Kasumi-1 (cell line): ENCODE measurements at regions not wholly inside any gene's neighbourhood (a gene's known extent, or its start where the extent isn't known, plus 50 kb on each side); places are given as distances from the start of the nearest gene placed in this dataset.
"Not testable (repeated sequence)": the region's sequence is repeated elsewhere in the genome, so short reads cannot be mapped to it uniquely, and the experiment has no call there.

Experiments
- DNase-seq, 2 experiments: peaks; one replicate each; lab custom pipeline; 2025; lab: John Stamatoyannopoulos, UW

DNA sequence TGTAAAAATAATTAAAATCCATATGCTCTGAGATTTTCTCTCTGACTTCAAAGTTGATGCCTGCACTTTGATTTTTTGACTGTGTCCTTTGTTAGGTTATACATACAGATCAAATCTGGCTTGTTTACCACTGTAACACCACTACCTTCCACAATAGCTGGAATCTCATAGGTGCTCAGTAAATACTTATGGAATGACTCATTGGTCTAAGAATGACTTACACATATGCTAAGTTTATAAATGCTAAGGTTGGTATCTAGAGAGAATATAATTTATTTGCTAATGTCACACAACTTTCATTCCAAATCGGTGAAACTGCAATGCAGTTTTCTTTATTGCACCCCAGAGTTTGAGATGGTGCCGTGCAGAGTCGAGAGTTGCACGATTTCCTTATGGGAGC is 578.5 kb downstream of the SH2D4B start:
- DNase-seq, result no peak

DNA sequence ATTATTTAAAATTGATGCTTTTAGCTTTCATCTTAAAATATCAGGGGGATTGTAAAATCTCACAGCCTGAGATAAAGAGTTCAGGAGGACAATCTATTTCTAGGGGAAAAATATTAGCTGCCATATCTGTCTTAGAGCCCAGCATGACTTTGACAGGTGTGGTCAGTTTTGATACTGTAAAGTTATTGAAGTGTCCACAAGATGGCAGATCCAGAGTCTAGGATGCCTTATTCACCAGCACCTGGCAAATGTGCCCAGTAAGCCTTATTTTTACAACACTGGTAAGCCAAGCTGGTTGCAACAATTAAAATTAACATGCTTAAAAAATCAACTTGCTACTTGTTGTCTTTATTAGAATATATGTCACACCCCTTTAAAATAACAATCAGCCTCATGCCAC is 579.3 kb downstream of the SH2D4B start:
- DNase-seq, result no peak

DNA sequence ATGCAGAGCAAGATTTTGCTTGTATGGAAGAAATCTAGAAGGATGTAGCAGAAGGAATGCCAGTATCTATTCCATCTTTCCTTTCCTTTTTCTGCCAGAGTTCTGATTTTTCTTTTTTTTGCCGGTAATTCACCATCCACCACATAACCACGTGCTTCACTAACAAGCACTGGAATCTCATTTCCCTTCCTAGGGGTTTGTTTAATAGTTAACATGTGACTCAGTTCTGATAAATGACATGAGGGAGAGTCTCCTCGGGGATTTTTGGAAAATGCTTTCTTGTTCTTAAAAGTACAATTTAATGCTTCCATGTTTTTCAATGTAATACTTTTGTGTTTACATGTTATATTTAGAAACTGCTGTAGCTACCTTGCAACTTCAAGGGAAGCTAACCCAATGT is 590.2 kb downstream of the SH2D4B start:
- no peak for DNase-seq

DNA sequence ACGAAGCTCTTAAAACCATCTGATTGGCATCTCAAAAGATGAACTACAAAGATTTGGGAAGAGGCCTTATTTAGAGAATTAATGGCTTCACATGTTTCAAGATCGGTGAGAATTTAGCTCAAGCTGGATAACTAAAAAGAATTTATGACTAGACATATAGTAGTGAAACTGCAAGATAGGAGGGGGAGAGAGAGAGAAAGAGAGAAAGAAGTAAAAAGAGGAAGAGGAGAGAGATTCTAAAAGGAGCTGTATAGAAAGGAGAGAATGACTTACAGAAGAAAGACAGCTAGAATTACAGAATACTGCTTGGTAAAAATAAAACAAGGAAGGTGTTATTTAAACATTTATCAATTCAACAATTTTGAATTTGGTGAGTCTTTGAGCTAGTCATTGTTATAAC is 592.3 kb downstream of the SH2D4B start:
- no peak for DNase-seq

DNA sequence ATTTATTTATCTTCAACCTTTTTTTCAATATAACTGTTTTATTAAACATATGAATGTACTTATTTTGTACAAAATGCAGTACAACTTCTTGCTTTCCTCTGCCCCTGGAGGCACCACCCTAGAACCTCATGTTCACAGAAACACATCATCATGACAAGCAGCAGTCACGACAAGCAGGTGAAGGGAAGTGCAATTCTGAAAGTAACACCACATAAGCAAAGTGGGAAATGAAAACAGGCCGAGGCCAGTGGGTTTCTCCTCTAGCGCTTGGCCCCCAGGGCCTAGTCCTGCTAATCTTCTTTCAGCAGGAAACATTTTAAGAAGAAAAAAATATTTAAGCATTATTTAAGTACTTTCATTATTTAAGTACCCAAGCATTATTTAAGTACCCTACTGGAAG is 598.1 kb downstream of the SH2D4B start:
- DNase-seq, result no peak

DNA sequence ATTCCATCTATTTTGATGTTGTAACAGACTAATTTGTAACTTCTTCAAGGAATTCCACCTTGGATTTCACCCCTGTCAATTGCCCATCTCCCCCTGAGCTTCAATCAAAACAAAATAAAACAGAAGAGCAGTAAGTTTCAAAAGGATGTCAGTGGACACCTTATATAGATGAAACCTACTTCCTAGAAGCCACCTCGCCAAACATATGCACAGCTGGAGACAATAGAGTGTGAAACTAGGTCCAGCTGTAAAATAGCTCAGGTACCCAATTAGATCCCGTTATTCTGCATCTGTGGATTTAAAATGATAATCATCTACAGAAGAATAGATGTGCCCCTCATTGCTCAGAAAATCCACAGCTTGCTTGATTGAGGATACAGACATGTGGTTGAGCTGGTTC is 598.6 kb downstream of the SH2D4B start:
- no peak for DNase-seq

DNA sequence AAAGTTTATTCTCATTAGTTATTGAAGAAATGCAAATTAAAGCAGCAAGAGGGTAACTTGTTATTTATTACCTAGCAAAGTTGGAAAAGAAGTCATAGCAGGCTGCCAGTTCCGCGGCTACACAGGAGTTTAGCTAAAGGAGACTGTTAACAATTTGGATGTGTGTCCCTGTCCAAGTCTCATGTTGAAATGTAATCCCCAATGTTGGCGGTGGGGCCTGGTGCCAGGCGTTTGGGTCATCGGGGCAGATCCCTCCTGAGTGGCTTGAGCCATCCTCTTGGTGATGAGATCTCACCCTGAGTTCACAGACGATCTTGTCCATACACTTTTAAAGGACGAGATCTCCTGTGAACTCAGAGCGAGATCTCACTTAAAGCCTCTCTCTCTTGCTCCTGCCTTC is 608.3 kb downstream of the SH2D4B start:
- no peak for DNase-seq

DNA sequence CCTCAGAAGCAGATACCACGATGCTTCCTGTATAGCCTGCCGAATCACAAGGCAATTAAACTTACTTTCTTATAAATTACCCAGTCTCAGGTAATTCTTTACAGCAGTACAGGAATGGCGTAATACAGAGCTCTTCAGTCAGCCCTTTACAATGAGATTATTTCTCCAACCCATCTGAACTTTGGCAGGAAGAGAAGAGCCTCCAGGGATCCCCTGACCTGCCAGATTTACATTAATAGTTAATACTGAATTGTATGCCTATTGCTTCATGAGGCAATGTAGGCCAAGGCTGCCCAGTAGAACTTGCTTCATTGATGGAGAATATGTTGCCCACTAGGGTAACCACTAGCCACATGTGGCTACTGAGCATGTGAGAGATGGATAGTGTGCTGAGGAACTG is 608.7 kb downstream of the SH2D4B start:
- DNase-seq, result no peak

DNA sequence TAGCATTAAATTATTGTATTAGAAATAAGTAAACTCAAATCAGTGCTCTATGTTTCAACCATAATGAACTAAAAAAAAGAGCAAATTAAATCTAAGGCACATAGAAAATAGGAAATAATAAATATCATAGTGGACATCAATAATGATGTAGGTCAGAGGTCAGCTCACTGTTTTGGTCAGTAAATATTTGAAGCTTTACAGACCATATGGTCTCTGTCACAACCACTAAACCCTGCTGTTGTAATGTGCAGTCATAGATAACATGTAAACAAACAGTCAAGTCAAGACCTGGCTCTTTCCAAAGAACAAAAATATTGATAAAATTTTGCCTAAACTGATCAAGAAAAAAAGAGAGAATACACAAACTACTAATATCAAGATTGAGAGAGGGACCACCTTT is 615.0 kb downstream of the SH2D4B start:
- DNase-seq, result no peak

DNA sequence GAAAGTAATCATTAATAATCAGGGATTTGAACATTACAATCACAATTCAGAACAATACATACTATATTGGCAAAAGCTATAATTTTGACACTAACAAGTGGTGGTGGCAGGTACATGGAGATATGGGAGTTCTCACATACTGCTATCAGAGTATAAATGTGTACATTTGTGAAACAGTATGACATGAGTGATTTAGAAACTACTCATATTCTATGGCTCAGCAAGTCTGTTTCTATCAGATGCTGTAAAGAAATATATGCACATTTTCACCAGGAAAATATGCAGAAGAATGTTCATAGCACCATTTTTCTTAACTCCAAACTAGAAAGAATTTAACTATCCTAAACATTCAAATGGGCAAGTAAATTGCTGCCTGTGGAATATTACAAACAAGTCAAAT is 620.0 kb downstream of the SH2D4B start:
- DNase-seq, result no peak

DNA sequence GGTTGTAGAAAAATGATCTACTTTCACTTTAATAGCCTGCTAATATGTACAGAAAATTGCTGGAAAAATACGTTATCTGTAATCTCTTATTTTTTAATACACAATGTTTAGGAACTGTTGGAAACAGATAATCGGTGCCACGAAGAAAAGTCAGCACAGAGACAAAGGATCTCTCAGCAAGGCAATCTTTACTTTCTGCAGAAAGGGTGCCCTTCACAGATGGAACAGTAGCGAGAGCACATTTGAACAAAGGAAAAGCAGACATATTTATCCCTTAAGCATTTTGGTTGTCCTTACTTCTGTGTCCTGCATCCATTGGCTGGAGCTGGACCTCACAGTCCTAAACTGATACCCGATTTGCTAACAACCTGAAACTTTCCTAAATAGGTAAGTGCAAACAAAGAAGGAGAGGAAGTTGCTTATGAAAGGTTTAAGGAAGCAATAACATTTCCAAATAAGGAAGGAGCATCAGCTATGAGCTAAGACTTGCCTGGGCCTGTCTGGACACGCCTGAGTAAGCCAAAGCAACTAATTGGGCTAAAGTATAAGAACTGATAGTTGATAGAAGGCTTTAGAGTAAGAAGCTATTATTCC is 640.0 kb downstream of the SH2D4B start:
- no peak for DNase-seq

DNA sequence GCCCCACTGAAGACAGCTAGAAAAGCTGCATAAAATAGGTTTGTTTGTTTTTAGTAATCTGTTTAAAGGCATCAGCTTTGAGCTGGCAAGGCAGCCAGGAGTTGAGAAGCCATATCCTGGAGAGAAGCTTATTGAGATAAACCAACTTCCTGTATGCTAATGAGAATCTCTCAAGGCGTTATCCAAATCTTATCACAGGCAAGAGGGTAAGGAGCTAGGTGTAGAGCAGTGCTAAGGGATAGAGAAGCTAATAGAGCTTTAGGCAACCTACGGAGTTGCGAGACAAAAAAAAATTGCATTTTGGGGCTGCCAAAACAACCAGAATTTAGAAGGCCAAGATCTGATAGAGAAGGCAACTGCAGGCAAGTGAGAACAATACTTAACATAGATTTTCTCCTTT is 641.6 kb downstream of the SH2D4B start:
- no peak for DNase-seq

DNA sequence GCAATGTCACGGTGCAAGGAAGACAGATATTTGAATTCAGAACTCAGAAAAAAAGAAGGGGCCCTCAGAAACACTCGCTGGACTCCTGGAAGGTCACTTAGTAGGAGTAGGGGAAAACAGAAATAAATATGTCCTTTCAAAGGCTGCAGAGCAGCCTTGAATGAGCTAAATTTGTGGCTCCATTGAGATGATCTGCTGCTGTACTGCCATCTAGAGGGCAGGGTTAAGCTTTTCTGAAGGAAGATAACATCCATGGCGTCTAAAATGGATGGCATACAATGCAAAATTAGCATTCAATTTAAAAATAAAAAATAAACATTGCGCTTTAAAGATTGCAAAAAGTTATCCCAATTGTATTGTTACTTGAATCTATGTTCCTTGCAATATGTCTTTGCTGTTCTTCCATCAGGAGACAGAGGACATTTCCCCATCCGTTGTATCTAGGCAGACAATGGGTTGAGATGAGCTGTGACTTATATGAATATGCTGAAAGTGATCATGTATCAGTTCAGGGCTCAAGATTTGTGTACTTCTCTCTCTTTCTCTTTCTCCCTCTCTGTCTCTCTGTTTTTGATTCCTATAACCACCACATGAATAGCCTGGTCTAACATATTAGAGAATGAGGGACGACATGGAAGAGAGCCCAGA is 642.2 kb downstream of the SH2D4B start:
- peak; percentile 16 to 41 for DNase-seq

DNA sequence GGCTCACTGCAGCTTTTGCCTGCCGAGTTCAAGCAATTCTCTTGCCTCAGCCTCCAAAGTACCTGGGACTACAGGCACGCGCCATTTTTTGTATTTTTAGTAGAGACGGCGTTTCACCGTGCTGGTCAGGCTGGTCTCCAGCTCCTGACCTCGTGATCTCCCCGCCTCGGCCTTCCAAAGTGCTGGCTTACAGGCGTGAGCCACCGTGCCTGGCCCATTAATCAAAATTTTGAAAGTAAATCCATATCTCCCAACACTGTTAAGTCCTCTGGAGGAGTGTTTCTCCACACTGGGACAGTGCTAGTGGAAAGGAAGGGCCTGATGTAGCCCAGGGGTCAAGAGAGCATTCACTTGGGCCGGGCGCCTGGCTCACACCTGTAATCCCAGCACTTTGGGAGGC is 644.6 kb downstream of the SH2D4B start:
- DNase-seq, result no peak

DNA sequence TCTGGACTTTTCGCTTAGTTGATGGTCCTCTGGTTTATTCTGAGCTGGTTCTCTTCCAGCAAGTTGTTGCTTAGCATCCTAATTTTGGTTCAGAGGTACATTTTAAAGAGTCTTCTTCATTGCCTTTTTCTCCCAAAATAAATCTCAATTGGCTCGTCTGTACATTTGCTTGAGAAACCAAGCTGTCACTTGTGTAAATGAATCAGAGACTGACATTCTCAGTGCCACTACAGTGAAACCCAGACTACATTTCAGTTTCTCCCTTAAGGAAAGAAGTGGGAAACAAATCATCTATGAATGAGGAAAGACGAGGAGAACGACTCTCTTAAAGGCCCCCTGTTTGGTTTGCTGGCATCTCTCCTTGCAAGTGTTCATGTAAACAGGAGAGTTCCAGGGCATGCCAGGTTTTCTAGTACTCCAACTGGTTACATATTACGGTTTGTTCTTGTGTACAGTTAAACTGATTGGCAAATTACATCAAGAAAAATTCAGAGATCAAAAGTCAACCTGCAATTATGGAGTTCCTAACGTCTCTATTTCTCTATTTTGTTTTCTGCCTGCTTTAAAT is 654.6 kb downstream of the SH2D4B start:
- DNase-seq, result no peak

DNA sequence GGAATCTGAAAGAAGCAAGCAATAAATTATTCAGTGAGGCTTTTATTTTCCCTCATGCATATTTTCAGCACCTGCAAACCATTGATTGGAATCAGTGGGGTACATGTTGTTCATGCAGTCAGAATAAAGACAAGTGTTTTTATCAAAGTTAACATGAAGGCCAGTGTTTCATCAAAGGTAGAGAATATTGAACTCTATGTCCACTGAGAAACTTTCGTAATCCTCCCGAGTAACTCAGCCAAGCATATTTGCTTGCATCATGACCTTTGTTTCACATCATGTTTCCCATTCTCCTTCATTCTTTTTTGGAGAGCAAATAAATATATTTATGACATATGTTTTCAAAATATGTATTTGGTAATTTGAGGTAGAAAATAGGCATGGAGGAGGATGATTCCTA is 663.1 kb downstream of the SH2D4B start:
- no peak for DNase-seq

DNA sequence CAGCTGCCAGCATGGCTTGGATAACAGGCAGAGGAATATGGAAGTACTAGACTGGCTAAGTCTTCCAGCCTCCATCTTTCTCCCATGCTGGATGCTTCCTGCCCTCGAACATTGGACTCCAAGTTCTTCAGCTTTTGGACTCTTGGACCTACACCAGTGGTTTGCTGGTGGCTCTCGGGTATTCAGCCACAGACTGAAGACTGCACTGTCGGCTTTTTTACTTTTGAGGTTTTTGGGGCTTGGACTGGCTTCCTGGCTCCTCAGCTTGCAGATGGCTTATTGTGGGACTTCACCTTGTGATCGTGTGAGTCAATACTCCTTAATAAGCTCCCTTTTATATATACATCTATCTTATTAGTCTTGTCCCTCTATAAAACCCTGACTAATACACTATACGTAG is 667.6 kb upstream of the NRG3 start:
- not testable (repeated sequence) for DNase-seq

DNA sequence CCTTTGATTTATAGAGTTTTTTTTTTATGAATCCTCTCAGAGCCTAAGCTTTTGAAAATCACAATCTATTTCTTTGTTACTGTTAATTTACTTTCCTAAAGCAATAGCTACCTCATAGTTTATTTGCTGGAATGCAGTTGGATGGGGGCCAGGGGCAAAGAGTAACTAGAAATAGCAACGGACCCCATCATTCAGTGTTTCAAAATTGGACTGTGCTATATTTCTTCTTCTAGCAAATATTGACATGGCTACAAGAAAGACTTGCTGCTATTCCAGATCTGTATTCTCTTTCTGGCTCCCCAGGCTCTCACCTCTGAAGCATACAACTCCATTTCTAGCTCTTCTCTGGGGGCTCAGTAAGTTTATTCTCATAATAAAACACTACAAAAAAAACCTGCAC is 661.6 kb upstream of the NRG3 start:
- no peak for DNase-seq

DNA sequence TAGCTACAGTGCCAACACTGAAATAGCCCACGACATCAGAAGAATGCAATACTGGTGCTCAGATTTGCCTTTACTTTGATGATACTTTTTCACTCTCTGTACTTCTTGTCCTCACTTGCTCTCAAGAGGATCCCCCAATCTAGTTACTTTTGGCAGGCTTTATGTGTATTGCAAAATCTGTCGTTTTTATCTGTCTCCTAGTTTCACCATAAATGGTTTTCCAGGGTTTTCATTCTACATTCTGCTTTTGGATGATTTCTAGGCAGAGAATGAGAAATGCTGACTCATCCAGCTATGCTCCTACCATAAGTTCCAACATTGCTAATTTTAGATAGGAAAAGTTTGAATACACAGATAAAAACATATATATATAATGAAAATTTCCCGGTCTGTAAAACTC is 659.5 kb upstream of the NRG3 start:
- DNase-seq, result no peak

DNA sequence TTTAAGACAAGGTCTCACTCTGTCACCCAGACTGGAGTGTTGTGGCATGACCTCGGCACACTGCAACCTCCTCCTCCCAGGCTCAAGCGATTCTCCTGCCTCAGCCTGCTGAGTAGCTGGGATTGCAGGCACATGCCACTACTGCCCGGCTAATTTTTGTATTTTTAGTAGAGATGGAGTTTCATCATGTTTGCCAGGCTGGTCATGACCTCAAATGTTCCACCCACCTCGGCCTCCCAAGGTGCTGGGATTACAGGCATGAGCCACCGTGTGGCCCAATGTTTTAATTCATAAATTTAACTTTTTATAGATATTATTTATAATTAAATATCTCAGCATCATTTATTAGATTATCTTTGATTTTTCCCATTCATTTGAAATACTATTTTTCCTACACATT is 658.0 kb upstream of the NRG3 start:
- no peak for DNase-seq

DNA sequence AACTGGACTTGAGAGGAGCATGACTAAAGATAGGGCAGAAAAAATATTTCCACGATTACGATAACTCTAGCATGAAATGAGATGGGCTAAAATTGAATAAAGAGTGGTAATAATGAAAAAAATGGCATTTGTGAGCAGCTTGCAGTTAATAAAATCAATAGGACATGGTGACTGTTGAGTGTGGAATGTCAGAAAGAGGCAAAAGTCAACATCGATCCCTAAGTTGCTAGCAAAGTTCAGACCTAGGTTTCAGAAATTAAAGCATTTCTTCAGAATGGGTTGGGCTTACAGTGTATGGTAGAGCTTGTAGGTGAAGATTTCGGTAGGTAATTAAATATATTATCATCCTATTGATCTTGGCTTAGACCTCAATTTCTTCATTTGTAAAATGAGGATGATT is 656.7 kb upstream of the NRG3 start:
- DNase-seq, result no peak

DNA sequence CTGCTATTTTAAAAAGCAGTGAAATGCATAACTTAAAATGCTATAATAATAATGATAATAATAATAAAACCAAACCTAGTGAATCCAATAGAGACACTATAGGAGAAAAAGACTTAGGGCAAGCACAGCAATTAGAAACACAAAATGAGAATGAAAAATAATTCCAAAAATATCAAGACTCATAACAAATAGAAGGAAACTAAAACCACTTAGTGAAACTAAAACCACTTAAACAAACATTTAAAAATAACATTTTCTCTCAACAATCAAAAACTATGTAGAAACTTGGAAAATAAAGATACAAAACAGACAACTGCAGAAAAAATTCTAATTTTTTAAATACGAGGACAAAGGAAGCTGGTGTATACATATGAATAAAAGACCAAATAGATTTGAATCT is 655.2 kb upstream of the NRG3 start:
- DNase-seq, result no peak

DNA sequence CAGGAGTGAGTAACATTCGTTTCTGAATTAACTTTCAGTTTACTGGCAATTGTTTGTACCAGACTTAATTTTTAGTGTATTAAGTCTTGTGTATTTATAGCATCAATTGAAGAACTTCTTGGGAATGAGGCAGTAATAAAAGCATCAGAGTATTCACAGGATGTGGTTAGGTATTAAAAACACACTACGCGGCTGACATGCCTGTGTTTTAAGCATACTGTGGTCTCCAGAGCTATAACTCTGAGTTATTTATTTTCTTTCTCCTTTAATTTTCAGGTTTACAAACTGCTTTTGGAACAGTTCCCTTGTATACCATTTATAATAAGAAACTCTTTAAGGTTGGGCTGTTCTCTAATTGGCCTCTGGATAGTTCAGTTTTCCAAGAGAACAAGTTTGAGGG is 626.1 kb upstream of the NRG3 start:
- no peak for DNase-seq

DNA sequence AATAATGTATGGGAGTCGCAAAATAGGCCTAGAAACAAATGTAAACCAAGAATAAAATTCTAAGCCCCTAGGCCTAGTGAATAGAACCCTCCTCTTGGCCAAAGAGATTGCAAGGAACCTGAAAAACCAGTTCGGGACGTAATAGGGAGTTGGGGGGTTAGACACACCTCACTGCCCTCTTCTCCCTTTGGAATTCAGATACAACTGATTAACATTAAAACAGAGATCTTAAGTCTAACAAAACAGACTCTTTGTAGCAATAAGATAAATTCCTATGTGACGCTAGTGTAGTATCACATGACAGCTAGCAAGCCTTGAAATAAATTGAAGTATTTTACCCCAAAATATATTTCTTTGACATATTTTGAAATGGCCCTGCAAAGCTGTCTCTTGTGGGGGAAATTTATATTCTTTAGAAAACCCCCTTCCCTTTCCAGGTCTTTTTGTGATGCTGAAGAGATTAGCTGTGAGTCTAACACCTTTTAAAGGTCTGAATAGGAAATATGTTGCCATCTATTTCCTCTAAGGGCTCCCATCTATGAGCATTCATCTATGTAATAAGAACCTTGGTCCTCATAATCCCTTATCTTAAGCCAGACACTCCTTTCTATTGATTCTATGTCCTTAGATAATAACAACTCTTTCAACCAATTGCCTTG is 623.4 kb upstream of the NRG3 start:
- DNase-seq, result no peak
